GM10248 (cell line): ENCODE measurements at regions not wholly inside any gene's neighbourhood (a gene's known extent, or its start where the extent isn't known, plus 50 kb on each side); places are given as distances from the start of the nearest gene placed in this dataset.

ENCODE experiments used
- CTCF ChIA-PET: fragments of 300-600 bp; sonication (Branson Sonifier 250); formaldehyde crosslinking; extraction: SDS; loops from one replicate; lab custom pipeline; 2021; ENCODE audit warnings: antibody characterized with exemption; lab: Yijun Ruan, JAX
- POLR2A ChIA-PET: fragments of 350-650 bp; sonication (Branson Sonifier 250); formaldehyde crosslinking; extraction: SDS; loops from one replicate; lab custom pipeline; 2020; ENCODE audit warnings: antibody characterized with exemption; lab: Yijun Ruan, JAX
- DNase-seq: peaks from one replicate; pipeline ENCODE4 v3.0.0; 2012; ENCODE audit errors: extremely low spot score
- CTCF ChIP-seq: IDR thresholded peaks from 2 replicates; pipeline ENCODE4 v1.5.1; 2012; ENCODE audit warnings: mild to moderate bottlenecking, low read depth; ENCODE audit errors: extremely low read depth, missing control alignments, control extremely low read depth

DNA sequence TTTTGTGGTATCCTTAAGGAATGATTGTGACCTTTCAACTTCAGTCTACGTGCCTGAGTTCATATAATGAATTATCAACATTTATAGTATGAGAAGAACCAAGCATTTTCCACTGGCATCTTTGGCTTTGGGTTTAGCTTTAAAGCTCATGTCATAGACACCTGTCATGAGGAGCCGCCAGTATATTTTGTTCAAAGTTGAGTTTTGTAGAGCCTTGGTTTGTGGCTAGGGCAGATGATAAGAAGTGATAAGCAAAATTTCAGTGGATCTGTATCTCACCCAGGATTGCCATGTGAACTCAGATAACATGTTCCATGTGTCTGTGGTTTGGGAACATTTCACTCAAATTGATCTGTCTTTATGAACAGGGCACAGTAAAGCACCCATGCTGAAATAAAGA lies 873.2 kb downstream of the STPG2 start:
- CTCF ChIA-PET, result no interaction called here
- DNase-seq, result no peak
- no peak for TF ChIP-seq CTCF
- POLR2A ChIA-PET, result no interaction called here

- POLR2A ChIA-PET, result no interaction called here
These were observed 863.9 kb downstream of the STPG2 start for GRCh38 chr4:97279391-97279790.

DNA sequence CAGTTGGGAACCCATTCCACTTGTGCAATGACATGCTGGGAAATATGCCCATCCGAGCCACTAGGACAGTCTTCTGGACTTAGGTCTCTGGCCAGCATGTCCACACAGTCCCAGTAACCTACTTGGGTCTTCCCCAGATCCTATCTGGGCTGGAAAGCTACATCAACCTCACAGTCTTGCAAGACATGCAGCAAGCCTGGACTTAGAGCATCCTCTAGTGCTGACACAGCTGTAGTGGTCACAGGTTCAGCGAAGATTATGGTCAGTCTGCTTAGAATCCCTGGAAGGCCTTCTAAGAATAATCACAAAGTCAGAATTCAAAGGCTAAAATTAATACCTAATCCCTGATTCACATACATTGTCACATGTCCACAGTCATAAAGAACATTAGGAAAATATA lies 842.7 kb downstream of the STPG2 start:
- POLR2A ChIA-PET, result no interaction called here
- no peak for TF ChIP-seq CTCF
- CTCF ChIA-PET, result no interaction called here
- DNase-seq, result no peak

More at GRCh38 chr4:97279391-97279790, 863.9 kb downstream of the STPG2 start:
- TF ChIP-seq CTCF, result no peak
- CTCF ChIA-PET, result no interaction called here
- no peak for DNase-seq

DNA sequence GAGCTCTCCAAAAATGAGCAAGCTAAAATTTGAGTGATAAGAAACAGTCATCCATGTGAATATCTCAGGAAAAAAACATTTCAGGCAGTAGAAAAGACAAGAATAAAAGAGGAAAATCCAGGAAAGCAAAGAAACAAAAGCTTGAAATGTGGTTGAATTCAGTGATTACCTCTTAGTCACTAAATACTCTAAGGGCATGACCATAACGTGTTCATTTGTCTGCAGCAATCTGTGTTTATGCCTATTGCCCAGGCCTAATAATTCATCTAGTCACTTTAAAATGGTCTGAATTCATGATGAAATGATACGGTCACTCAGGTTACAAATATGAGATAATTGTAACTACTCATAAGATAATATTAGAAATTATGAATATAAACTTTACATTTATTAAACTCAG lies 837.9 kb downstream of the STPG2 start:
- no peak for TF ChIP-seq CTCF
- CTCF ChIA-PET, result interaction anchor here (1.2 to 1.6 kb wide), 2 partner anchors 26 to 52 kb away, joined by 3 to 4 read pairs; no protein-coding TSS in a partner anchor
- DNase-seq, result no peak
- POLR2A ChIA-PET, result no interaction called here

DNA sequence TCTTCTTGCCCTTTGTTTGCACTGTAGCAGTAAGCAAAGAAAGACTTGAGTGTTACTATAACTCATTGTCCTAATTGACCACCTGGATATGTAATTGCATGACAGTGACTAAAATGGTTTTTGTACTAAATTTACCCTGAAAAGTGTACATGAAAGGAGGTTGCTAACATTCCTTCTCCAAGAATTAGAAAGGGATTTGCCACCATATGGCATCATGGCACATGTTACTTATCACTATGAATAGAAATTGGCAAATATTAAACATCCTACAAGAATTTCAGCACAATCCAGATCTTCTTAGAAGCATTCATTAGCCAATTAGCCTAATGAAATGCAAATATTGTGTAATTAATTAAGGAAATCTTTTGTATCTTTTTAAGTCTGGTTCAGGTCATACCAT lies 834.2 kb downstream of the STPG2 start:
- TF ChIP-seq CTCF, result no peak
- CTCF ChIA-PET, result no interaction called here
- no peak for DNase-seq
- POLR2A ChIA-PET, result no interaction called here

DNA sequence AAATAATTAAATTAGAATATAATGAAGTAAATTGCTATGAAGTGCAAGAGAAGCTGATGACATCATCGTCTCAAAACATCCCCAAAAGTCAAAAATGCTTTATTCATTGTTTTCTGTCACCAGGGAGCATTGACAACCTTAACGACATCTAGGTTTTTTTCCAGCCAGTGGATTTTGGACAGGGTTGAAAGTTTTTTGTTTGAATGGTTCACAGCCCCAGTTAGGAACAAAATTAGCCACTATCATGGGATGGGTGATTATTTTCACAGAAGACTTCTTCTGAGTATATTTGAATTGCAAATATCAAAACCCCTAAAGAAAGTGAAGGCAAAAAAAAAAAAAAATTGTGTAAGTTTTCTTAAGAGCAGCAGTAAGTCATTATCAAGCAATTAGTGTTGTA lies 826.1 kb downstream of the STPG2 start:
- ChIA-PET CTCF (interaction anchor here (1.2 kb wide), 1 partner anchor 64 kb away, joined by 3 read pairs; no protein-coding TSS in a partner anchor), POLR2A (no interaction called here)
- TF ChIP-seq CTCF, result no peak
- no peak for DNase-seq
